ENCODE measurements at regions not wholly inside any gene's neighbourhood (a gene's known extent, or its start where the extent isn't known, plus 50 kb on each side); places are given as distances from the start of the nearest gene placed in this dataset.

DNA sequence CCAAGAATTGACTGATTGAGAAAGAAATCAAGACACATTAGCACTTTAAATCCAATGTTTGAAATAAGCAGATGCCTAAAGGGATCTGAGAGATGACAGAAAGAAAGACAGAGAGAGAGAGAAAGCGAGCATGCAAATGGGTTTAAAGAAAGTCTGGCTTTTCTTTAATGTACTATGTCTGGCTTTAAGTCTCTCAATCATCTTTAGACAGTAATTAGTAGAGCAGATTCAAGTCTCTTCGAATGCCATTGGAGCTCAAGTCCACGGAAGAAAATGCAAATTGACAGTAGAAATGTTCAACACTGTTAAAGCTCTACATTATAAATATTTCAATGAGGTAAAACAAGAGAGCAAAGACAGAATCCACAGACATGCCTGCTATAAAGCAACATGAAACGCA lies 1480.2 kb upstream of the CDH8 start:
- ChIA-PET POLR2A (no interaction called here), CTCF (no interaction called here)
- ATAC-seq (ENCODE audit: low read depth) (no peak), DNase-seq (no peak)
- H3K9me3 Mint-ChIP-seq: peaks cover 6% of the 10 kb centered on the region
- H3K4me3 Mint-ChIP-seq: no peak overlapping the region
- H3K36me3 Mint-ChIP-seq (ENCODE audit: low read depth): no peaks in the 10 kb centered on the region
- TF ChIP-seq, protein P1, sequence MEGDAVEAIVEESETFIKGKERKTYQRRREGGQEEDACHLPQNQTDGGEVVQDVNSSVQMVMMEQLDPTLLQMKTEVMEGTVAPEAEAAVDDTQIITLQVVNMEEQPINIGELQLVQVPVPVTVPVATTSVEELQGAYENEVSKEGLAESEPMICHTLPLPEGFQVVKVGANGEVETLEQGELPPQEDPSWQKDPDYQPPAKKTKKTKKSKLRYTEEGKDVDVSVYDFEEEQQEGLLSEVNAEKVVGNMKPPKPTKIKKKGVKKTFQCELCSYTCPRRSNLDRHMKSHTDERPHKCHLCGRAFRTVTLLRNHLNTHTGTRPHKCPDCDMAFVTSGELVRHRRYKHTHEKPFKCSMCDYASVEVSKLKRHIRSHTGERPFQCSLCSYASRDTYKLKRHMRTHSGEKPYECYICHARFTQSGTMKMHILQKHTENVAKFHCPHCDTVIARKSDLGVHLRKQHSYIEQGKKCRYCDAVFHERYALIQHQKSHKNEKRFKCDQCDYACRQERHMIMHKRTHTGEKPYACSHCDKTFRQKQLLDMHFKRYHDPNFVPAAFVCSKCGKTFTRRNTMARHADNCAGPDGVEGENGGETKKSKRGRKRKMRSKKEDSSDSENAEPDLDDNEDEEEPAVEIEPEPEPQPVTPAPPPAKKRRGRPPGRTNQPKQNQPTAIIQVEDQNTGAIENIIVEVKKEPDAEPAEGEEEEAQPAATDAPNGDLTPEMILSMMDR (IDR thresholded peaks at IDR 0.05): no peak
- H3K27me3 Mint-ChIP-seq: no peaks in the 10 kb centered on the region
- intact Hi-C loops (cut with micrococcal nuclease): no loop called here
- H3K27ac Mint-ChIP-seq: no peak overlapping the region
- no peaks in the 10 kb centered on the region for H3K4me1 Mint-ChIP-seq

DNA sequence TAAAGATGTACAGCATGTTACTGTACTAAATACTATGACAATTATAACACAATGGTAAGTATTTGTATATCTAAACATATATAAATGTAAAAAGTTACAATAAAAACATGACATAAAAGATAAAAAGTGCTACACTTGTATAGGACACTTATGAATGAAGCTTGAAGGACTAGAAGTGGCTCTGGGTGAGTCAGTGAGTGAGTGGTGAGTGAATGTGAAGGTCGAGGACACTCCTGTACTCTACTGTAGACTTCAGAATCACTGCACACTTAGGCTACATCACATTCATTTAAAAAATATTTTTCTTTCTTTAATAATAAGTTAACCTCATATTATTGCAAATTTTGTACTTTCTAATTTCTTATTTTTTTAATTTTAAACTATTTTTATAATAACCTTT lies 1476.7 kb upstream of the CDH8 start:
- CTCF ChIA-PET: no interaction called here
- H3K4me3 Mint-ChIP-seq: no peak overlapping the region

DNA sequence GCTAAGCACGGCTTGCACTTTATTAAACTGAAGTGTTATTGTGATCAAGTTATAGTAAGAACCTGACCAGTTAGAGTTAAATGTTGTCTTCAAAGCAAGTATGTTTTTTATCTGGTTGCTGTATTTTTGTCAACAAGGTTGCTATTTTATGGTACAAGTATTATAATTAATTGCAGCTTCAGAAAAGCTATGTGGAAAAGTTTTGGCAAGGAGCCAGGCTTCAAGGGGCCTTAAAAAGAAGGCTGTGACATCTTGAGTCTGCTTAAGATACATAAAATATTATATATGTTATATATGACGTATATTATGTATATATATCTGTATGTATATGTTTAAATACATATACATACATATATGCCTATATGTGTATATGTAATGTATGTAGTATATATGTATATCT lies 1461.2 kb upstream of the CDH8 start:
- no peak for DNase-seq
- Mint-ChIP-seq H3K27me3 (no peaks in the 10 kb centered on the region), H3K4me1 (no peaks in the 10 kb centered on the region), H3K27ac (no peak overlapping the region), H3K36me3 (ENCODE audit: low read depth) (no peaks in the 10 kb centered on the region), H3K4me3 (no peak overlapping the region), H3K9me3 (peaks cover 2% of the 10 kb centered on the region)
- POLR2A ChIA-PET: no interaction called here
- intact Hi-C loops (cut with micrococcal nuclease): no loop called here
- CTCF ChIA-PET: no interaction called here
- TF ChIP-seq, protein P1 (IDR thresholded peaks at IDR 0.05): no peak
- no peak for ATAC-seq (ENCODE audit: low read depth)

More for the DNA sequence above, 1476.7 kb upstream of the CDH8 start:
- Mint-ChIP-seq H3K4me1 (no peaks in the 10 kb centered on the region), H3K36me3 (ENCODE audit: low read depth) (no peaks in the 10 kb centered on the region), H3K9me3 (peaks cover 2% of the 10 kb centered on the region), H3K27me3 (no peaks in the 10 kb centered on the region), H3K27ac (no peak overlapping the region)
- no peak for ATAC-seq (ENCODE audit: low read depth)
- intact Hi-C loops (cut with micrococcal nuclease): no loop called here
- DNase-seq: no peak
- TF ChIP-seq, protein P1 (IDR thresholded peaks at IDR 0.05): no peak
- POLR2A ChIA-PET: no interaction called here

DNA sequence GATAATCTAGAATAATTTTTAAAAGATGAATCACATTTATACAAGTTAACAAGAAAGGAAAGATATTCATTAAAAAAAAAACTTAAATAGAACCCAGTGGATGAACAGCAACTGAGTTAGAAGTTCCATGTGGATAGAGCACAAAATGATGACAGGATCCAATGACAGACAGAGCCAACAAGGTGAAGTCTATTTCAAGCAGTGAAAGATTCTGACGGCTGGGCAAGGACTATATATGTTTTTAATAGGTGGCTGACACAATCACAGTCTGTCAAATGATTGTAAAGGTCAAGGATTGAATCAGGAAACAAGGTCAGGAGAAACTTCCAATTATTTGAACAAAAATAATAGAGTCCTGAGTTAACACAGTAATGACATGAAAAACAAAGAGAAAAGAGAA lies 1460.0 kb upstream of the CDH8 start:
- Mint-ChIP-seq H3K9me3 (peaks cover 2% of the 10 kb centered on the region), H3K27ac (no peak overlapping the region), H3K4me1 (no peaks in the 10 kb centered on the region), H3K27me3 (no peaks in the 10 kb centered on the region), H3K36me3 (ENCODE audit: low read depth) (no peaks in the 10 kb centered on the region), H3K4me3 (no peak overlapping the region)
- CTCF ChIA-PET: no interaction called here
- no peak for DNase-seq
- POLR2A ChIA-PET: no interaction called here
- intact Hi-C loops (cut with micrococcal nuclease): no loop called here
- ATAC-seq (ENCODE audit: low read depth): no peak
- TF ChIP-seq, protein P1 (IDR thresholded peaks at IDR 0.05): no peak

DNA sequence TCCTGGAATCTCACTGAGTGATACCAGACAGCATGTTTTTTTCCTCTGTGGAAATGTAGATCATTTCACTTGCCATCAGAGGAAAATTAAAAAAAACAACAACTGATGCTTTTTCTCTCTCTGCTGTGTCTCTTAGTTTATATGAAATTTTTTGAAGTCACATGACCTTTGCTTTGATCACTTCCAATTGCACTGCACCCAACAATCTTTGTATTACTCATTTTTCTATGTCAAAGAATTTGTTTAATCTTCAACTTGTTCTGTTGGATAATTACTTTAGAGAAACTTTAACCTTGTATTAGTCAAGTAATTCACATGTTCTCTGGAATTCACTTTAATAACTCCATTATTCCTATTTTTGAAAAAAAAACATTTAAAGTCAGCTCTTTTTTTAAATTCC lies 1452.7 kb upstream of the CDH8 start:
- TF ChIP-seq, protein P1 (IDR thresholded peaks at IDR 0.05): no peak
- CTCF ChIA-PET: no interaction called here
- H3K9me3 Mint-ChIP-seq: peaks cover 5% of the 10 kb centered on the region
- intact Hi-C loops (cut with micrococcal nuclease): no loop called here
- no peak overlapping the region for H3K4me3 Mint-ChIP-seq
- no peaks in the 10 kb centered on the region for H3K36me3 Mint-ChIP-seq (ENCODE audit: low read depth)
- H3K27me3 Mint-ChIP-seq: no peaks in the 10 kb centered on the region
- no peak overlapping the region for H3K27ac Mint-ChIP-seq
- DNase-seq (no peak), ATAC-seq (ENCODE audit: low read depth) (no peak)
- no peaks in the 10 kb centered on the region for H3K4me1 Mint-ChIP-seq
- POLR2A ChIA-PET: no interaction called here

Measured in activated B cell treated with CpG ODN at 0.5 μM for 24 hours (primary cell).